ENCODE measurements at regions not wholly inside any gene's neighbourhood (a gene's known extent, or its start where the extent isn't known, plus 50 kb on each side); places are given as distances from the start of the nearest gene placed in this dataset.

DNA sequence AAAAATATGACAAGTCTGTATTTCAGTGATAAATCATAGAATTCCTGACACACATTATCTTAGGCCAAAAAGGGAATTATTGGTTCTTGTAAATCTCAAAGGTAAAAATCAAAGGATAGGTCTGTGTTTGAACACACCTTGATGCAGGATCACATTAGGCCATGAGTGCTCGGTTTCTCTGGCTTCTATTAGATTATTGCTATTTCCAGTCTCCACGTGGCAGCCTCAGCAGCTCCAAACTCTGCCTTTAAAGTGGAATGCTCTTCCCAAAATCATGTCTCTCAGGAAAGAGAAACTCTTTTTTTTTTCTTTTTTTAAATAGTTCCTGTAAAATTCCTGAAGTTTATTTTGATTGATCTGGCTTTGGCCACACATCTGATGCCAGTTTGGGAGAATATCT, 105.6 kb upstream of the FRMD6 start:
- DNase-seq (ENCODE audit: low spot score) = no peak

DNA sequence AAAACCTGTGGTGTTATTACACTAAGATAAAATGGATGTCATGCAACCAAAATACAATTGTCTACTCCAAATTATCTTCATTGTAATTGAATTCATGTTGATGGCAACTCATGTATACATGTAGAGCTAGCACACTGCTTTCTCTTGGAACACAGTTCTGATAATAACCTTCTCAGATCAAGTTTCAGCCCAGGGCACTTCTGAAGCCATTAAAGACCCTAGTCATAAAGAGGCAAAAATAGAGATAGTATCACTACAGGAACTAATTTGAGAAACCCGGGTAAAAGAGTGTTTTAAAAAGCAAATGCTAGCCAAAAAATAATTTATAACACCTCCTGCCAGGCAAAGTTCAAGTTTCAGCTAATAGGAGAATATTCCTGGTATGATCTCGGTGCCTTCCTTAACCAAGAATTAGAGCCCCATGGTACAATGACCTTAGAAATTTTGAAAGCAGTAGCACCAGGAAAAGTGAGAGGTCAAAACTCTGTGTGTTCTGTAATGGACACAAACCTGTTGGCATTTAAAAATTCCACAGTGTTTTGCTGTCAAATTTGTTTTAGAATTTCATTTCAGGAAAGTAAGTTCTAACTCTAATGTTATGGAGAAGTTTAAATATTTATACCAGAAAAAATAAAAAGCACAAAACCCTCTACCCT, 105.0 kb upstream of the FRMD6 start:
- no peak for DNase-seq (ENCODE audit: low spot score)

DNA sequence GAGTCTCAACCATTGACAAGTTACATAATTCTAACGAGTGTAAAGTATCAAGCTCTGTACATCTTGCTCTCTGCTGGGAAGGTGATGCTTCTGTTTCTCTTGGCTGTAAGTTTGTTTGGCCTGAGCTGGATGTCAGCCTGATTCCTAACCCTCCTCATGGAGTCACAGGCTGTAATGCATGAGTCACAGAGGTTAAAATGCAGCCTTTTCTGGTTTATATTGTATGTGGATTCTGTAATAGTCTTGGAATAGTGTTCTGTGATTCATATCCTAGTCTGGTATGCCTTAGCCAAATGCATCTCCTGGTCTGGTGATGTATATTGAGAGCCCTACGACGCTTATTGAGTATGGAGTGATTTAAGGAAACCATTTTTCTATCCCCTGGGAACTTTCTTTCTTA, 104.5 kb upstream of the FRMD6 start:
- DNase-seq (ENCODE audit: low spot score) = no peak

DNA sequence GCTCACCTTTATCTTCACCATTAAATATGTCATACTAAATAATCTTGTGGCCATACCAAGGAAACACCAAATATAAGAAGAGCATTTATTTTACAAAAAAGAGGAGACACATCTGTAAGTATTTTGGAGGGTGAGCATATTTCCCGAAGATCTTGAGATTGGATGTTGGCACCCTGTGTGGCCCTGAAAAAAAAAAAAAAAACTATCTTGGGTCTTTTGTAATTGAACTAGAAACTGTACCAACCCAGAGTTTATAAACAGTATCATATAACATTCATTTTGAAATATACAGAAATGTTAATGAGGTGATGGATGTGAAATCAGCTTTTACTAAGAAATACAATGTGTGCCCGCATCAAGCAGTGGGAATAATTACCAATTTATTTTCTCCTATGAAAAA, 104.0 kb upstream of the FRMD6 start:
- no peak for DNase-seq (ENCODE audit: low spot score)

DNA sequence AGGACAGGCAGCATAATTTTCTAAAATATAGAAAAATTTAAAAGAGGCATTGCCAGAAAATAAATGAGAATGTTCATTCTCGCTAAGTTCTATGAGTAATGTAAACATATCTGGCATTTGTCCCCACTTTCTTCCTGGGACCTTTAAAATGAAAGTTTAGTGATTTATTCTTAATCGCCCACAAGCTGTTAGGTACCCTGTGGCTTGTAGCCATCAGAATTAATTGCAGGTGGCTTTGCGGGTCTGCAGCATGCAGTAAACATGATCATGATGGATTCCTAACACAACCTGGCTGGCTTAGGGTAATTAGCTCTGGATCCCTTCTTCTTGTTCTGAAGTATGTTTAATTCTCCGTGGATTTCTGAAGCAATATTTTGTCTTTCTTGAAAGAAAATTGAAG, 103.5 kb upstream of the FRMD6 start:
- no peak for DNase-seq (ENCODE audit: low spot score)

DNA sequence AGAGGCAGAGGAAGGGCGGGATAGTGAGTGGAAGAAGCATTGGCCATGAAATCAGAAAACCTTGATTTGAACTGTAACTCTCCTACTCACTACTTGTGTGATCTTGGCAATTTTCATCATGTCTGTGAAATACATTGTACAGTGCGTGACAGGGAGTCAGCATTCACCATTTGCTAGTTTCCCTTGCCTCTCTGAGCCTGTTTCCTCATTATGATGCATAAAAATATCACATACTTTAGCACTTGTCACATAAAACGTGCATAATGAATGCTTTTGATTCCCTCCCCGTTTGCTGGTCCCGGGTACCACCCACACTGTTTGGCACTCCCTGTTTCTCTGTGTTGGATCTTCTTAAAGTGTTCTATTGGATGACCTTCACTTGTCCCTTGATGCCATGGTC, 101.1 kb upstream of the FRMD6 start:
- no peak for DNase-seq (ENCODE audit: low spot score)

DNA sequence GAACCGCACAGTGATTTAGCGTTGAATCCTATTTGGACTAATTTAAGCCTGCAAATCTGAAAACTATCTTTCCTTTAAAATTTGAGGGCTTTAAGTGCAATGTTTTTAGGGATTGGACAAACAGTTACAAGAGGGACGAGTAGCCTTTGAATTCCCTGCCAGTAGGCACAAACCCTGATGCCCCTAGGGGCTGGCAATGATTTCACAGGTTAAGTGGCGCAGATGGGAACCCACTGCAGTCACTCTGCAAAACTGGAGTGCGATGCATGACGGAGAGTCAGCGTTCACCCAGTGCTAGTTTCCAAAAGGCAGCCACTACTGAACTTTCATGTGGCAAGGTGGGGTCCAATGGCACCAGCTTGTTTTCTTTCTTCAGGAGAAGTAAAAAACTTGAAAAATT, 99.4 kb upstream of the FRMD6 start:
- no peak for DNase-seq (ENCODE audit: low spot score)

DNA sequence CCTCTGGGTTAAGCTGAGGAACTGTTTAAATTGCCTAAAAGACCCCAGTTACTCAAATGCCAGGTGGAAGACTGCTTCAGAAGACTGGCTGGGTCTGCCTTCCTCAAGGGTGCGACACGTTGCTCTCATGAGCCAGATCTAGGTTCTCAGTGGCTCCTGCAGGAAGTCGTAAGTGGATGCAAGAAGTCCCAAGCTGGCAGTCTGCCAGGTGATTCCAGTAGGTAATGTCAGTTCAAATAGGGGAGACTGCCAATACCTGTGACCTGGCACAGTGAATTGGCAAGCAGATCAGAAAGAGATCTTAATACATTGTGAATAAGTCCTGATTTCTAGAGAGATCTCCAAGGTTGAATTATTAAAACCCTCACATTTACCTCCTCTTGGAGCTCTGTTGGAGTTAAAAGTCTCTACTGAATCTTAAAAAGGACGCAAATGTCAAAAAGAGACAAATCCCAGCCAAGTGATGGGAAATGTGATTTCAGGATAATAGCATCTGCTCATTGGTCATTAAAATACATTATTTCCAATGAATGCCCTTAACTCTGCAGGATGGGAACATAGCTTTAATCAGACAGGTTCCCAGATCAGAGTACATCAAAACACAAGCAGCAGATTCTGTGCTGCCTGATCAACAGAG, 98.8 kb upstream of the FRMD6 start:
- DNase-seq (ENCODE audit: low spot score) = peak; percentile 45

DNA sequence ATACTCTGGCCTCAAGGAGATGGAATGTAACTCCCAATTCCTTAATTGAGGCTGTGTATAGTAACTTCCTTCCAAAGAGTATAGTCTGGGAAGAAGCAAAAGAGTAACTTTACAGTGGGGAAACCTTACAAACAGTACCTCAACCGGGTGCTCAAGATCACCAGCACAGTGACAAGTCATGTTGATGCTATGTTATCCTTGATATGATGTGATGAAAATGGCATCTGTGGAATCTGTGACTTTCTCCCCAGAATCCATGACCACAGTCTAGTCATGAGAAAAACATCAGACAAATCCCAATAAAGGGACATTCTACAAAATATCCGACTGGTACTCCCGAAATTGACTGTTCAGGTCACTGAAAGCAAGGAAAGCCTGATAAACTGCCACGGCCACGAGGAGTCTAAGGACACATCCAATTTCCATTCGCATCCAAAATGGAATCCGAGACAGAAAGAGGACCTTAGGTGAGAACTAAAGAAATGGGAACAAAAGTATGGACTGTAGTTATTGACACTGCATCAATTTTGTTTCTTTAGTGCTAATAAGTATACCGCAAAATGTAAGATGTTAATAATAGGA, 97.3 kb upstream of the FRMD6 start:
- no peak for DNase-seq (ENCODE audit: low spot score)

DNA sequence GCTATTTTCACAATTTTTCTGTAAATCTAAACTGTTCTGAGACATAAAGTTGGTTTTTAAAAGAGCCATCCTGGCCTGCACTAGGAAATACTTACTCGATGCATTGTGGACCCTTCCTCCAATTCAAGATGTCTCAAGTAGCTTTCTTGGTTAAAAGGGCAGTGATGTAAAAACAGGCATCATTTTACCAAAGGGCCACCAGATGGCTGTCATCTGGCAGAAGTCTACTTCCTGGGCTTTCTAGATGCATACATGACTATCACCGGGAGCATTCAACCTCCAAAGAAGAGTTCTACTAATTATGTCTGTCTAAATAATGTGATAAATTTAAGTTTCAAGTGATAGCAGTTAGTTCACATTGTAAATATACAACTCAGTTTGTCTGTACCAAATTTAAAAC, 96.8 kb upstream of the FRMD6 start:
- DNase-seq (ENCODE audit: low spot score) = no peak

DNA sequence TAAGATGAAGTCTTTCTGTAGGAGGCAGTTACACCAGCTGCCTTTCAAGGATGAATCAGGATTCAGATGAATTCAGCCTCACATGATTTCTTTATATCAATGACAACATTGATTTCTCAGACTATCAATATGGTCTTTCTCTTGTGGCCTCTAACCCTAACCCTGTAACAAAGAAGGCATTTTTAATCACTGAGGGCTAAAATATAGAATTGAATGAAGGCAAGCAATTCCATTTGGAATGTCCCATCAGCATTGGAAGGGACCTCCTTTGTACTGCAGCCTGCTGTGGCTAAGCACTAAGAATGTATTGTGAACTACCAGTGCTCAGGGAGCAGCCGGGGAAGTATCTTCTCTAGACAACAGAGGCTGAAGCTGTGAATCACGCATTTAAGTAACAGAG, 90.6 kb upstream of the FRMD6 start:
- no peak for DNase-seq (ENCODE audit: low spot score)

DNA sequence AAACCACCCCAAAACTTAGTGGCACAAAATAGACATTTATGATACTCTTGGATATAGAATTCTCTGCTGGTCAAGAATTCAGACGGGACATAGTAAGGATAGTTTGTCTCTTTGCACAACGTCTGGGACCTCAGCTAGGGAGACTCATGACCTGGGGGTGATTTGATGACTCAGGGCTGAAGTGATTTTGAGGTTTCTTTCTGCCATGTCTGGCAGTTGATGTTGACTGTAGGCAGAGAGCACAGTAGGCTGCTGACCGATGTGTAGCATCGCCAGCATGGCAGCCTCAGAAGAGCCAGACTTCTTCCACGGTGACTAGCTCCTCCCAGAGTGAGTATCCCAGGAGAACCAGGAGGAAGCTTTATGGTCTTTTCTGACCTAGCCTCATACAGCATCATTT, 88.9 kb upstream of the FRMD6 start:
- DNase-seq (ENCODE audit: low spot score) = no peak

DNA sequence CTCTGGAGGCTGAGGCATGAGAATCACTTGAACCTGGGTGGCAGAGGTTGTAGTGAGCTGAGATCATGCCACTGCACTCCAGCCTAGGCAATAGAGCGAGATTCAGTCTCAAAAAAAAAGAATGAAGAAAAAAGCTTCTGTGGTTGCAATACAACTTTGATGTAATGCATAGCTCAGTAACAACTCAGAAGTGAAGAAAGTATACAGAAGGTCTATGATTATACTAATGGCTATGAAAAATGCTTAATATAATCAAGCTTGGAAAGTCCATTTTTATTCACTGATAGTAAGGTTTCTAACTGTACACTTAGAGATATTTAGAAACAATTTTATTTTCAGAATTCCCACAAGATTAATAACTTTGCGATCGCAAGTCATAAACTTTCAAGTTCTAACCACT, 88.2 kb upstream of the FRMD6 start:
- no peak for DNase-seq (ENCODE audit: low spot score)

DNA sequence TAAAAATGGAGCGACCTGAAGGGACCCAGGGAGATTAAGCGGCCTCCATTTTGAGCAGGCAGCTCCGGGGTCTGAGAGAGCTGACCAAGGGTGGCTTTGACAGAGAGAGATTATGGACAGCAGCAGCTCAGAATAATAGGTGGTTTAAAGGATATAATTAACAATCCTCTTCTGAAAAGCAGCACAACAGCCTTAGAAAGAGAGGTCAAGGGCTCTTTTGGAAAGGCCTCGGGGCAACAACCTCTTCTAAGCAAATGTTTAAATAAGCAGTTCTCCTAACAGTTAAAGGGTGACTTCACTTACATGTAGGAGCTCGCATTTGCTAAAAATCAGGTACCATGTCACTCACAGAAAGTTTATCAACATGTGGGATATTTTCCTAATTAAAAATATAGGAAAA, 87.2 kb upstream of the FRMD6 start:
- DNase-seq (ENCODE audit: low spot score) = no peak

DNA sequence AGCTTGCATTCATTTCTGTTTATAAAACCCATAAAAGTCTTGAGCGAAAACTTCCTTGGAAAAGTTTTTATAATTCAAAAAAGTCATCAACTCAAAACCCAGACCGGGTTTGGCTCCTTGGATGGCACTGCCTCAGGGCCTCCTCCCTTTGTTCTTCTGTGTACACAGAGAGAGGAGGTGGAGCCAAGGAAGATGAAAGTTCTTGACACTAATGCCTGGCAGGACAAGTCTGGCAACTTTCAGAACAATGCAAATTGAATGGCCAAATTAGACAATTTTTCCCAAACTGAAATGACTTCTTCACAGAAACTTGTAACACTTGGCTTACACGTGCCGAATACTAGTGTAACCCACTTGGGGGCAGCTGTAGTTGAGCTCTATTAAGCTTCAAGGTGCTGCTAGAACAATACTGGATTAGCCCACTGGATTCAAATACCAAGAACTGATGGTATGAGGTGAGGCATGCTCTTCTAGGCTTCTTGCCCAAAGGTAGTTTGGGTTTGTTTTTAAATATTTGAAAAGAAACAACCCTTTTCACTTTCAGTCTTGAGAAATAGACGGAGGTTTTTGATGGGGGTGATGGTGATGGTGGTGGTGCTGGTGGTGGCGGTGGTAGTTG, 86.6 kb upstream of the FRMD6 start:
- DNase-seq (ENCODE audit: low spot score) = peak; percentile 50

DNA sequence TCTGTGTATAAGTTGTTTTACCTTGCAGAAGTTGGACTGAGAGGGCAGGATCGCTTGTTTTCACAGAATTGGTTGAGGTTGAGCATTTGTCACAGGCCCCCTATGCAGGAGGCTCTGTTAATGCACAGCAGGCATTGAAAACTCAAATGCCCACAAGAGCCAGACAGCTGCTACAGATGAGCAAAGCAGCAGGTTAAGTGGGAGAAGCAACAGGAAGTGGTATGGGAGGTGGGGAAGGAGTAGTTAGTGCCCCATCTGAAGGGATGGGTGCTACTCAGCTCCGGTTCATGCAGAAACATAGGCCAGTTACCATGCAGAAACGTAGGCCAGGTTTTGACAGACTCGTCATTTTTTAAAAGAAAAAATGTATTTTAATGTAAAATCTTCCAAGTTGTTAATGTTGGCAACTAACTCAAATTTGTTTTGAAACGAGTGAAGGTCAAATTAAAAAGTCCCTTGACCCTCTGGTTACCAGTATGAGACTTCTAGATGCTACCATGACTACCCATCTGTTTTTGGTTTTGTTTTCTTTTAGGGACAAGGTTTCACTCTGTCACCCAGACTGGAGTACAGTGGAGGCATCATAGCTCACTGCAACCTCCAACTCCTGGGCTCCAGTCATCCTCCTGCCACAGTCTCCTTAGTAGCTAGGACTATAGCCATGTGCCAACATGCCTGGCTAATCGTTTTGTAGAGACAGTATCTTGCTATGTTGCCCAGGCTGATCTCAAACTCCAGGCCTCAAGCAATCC, 84.7 kb upstream of the FRMD6 start:
- no peak for DNase-seq (ENCODE audit: low spot score)

DNA sequence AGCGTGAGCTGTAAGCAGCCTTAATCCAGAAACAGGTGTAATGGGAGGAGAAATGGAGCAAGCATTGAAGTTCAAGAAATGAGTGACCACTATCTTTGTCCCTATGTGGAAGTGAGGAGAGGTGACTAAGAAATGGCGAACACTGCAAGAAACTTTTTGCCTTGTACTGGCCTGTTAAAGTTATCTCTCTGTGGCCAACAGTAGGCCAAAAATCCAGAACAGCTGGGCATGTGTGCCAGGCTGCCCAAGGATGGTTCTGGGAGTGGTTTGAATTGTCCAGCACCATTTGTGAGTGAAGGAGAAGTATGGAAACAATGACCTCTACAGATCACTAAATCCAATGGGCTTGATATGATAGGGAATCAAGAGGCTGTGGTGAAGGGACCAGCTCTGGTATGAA, 83.3 kb upstream of the FRMD6 start:
- no peak for DNase-seq (ENCODE audit: low spot score)

DNA sequence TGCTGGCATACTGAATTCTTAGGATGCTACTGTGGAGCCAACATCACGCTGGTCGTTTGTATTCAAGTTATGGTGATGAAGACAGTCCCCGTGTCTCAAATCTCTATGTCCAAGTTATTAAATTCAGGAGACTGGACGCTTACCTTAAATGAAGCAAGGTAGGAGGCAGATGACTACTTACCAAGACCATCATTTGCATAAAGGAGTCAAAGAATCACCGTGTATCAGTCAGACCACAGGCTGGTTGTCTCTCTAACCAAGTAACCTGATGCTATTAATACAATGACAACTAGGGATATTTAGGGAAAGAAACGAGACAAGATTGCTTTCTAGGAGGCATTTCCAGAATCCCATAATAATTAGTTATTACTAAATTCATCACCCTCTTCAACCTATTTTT, 78.1 kb upstream of the FRMD6 start:
- DNase-seq (ENCODE audit: low spot score) = no peak

DNA sequence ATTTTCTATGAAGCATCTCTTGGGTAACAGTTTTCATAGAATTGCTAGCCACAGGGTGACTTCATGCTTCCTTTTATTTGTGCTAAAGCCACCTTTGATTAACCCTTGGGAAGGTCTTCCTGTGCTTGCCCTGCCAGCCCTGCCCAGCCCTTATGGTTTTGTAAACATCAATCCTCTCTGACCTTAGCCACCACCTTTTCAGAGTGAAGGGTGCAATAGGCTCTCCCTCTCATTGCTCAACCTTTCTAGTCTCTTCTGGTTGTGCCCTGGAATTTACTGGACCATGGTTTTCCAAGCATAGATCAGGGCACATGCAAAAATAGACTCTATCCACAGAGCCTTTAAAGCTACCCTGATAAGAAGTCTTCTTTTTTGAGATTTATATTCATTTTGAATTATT, 77.7 kb upstream of the FRMD6 start:
- no peak for DNase-seq (ENCODE audit: low spot score)

DNA sequence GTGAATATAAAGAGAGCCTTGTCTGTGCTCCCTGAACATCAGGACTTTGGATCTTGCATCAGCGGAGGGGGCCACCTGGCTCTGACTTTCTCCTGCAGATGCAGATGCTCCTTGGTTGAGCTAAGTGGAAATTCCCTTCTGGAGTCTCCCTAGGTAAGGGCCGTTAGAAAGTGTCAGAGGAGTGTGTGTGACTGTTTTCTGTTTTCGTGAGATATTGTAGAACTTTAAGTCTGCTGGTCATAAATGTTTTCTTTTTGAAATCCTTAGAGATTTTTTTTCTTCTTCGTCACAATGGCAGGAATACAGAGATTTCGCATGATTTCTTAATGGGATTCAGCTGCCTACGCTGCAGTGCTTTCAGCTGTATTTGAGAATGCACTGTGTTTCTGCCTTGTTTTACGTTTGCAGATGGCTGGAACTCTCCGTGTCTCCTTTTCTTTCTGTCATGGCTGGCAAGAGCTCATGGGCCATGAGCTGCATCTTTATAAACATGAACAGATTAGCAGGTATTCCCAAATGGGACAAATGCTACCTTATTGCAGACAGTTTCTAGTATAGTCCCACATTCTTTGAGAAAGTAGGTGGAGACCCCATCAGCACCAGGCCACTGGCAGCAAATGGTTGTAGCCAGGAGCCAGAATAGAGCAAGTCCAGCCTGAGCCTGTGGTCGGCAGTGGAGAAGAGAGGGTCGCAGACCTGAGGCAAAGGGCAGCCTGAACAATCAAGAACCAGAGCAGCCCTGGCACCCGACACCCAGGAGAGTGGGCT, 76.2 kb upstream of the FRMD6 start:
- DNase-seq (ENCODE audit: low spot score) = no peak

DNA sequence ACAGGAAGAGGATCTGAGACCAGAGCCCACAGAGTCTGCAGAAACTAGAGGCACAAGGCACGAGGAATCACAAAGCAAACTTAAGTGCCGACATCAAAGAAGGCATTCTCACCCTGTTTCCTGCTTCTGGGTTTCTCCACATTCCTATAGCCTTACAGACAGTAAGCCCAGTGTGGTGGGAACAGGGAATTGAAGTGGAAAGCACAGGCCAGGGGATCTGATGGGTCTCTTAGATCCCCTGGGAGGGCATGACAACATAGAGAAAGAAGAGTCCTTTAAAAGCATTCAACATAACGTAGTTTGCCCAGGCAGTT, 75.6 kb upstream of the FRMD6 start:
- no peak for DNase-seq (ENCODE audit: low spot score)

DNA sequence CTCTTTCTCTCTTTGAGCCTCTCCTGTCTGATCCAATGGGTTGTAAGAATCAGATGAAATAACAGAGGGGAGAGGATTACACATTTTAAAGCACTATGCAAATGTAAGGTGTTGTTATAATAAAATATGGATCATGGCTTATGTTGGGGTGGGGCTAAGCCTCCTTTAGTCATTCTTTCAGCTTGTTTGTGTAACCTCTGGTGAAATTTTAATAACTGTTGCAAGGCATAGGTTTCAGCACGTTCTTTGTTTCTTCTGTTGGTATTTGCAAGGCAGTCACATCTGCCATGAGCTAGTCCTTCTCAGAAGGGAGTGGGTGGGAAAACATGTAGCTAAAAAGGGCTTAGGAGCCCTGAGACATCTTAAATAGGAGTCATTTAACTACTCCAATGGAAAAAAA, 74.8 kb upstream of the FRMD6 start:
- DNase-seq (ENCODE audit: low spot score) = no peak

Measured in HT-29 (cell line).